Thyroid gland (tissue), 4 donors: ENCODE measurements at regions not wholly inside any gene's neighbourhood (a gene's known extent, or its start where the extent isn't known, plus 50 kb on each side); places are given as distances from the start of the nearest gene placed in this dataset.

Experiments used
- CTCF ChIP-seq, 6 experiments: fragments of 200-600 bp in 3 of 6; fragments of 450-650 bp in 3 of 6; sonication (generic) in 3 of 6; IDR thresholded peaks; one replicate each; pipeline ENCODE4 v1.5.1; 2016 to 2019; ENCODE audit warnings: antibody characterized with exemption in 6 of 6, mild to moderate bottlenecking in 2 of 6, inconsistent platforms in 1 of 6, moderate library complexity in 1 of 6
- POLR2A ChIP-seq, 2 donors: fragments of 450-650 bp; IDR thresholded peaks; one replicate each; pipeline ENCODE4 v1.6.1; 2017; ENCODE audit warnings: antibody characterized with exemption in 2 of 2, mild to moderate bottlenecking in 2 of 2, moderate library complexity in 1 of 2

GRCh38 chr15:73812806-73813465 lies 59.8 kb upstream of the INSYN1 start:
- TF ChIP-seq CTCF (IDR thresholded peaks at IDR 0.05) (no peak), POLR2A (IDR thresholded peaks at IDR 0.05) (no peak)
